ENCODE measurements at regions not wholly inside any gene's neighbourhood (a gene's known extent, or its start where the extent isn't known, plus 50 kb on each side); places are given as distances from the start of the nearest gene placed in this dataset.

DNA sequence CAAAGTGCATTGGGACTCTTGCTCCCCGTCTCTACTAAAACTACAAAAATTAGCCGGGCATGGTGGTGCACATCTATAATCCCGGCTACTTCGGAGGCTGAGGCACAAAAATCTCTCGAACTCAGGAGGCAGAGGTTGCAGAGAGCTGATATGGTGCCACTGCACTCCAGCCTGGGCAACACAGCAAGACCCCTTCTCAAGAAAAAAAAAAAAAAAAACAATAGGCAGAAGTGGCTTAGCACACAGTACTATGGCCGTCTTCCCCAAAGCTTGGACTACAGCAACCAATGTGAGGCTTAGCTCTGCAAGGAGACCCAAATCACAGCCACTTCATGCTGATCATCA lies 162.8 kb upstream of the PRDX4 start:
- dilution Hi-C loops (cut with MboI; ENCODE audit: extremely low pct_ligation_motif_present, low sequenced_read_pairs), result no loop called here
- FAIRE-seq (no peak), DNase-seq (ENCODE audit: low read depth, low spot score) (no peak)
- ChIA-PET CTCF (no interaction called here), POLR2A (no interaction called here)
- Histone ChIP-seq H3K9me3 (replicated peaks; ENCODE audit: control insufficient read depth, insufficient read depth, low read length) (no peaks in the 10 kb centered on the region), H2AFZ (ENCODE audit: low read depth, low read length) (no peak overlapping the region), H3K4me1 (ENCODE audit: control insufficient read depth, extremely low read depth, insufficient read depth, low read length) (no peaks in the 10 kb centered on the region), H3K27ac (ENCODE audit: insufficient read depth, low read depth, low read length) (no peak overlapping the region), H3K9ac (replicated peaks; ENCODE audit: extremely low read depth, insufficient read depth, low read length) (no peak overlapping the region), H3K36me3 (ENCODE audit: control insufficient read depth in 2 of 2, extremely low read depth in 1 of 2, insufficient read depth in 2 of 2, low read length in 2 of 2) (no peaks in the 10 kb centered on the region), H4K20me1 (replicated peaks; ENCODE audit: control insufficient read depth, extremely low read depth, insufficient read depth, low read length) (no peaks in the 10 kb centered on the region), H3K9me1 (replicated peaks; ENCODE audit: control insufficient read depth, extremely low read depth, insufficient read depth, low read length) (no peaks in the 10 kb centered on the region), H3K4me2 (ENCODE audit: insufficient read depth, low read length) (no peak overlapping the region), H3K4me3 (replicated peaks in 1 of 3; ENCODE audit: insufficient read depth in 1 of 3, low read depth in 1 of 3, low read length in 3 of 3) (no peak overlapping the region), H3K79me2 (ENCODE audit: control insufficient read depth, insufficient read depth, low read length) (no peaks in the 10 kb centered on the region), H3K27me3 (ENCODE audit: control insufficient read depth in 2 of 2, insufficient read depth in 2 of 2, low read length in 2 of 2) (no peaks in the 10 kb centered on the region)
- TF ChIP-seq, protein P1, sequence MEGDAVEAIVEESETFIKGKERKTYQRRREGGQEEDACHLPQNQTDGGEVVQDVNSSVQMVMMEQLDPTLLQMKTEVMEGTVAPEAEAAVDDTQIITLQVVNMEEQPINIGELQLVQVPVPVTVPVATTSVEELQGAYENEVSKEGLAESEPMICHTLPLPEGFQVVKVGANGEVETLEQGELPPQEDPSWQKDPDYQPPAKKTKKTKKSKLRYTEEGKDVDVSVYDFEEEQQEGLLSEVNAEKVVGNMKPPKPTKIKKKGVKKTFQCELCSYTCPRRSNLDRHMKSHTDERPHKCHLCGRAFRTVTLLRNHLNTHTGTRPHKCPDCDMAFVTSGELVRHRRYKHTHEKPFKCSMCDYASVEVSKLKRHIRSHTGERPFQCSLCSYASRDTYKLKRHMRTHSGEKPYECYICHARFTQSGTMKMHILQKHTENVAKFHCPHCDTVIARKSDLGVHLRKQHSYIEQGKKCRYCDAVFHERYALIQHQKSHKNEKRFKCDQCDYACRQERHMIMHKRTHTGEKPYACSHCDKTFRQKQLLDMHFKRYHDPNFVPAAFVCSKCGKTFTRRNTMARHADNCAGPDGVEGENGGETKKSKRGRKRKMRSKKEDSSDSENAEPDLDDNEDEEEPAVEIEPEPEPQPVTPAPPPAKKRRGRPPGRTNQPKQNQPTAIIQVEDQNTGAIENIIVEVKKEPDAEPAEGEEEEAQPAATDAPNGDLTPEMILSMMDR (IDR thresholded peaks at IDR 0.05; ENCODE audit: extremely low read depth in 1 of 2, insufficient read depth in 1 of 2, low read depth in 1 of 2, low read length in 2 of 2), result no peak
- TF ChIP-seq FOS (IDR thresholded peaks at IDR 0.05; ENCODE audit: borderline replicate concordance, insufficient read depth, low read length), result no peak
- no peak for TF ChIP-seq EZH2 (IDR thresholded peaks at IDR 0.05; ENCODE audit: borderline replicate concordance, low read depth, low read length, severe bottlenecking)
- TF ChIP-seq MYC (IDR thresholded peaks at IDR 0.05; ENCODE audit: low read depth, low read length), result no peak
- no peak for TF ChIP-seq POLR2A (IDR thresholded peaks at IDR 0.05; ENCODE audit: low read depth, low read length)
- no peak for TF ChIP-seq JUN (IDR thresholded peaks at IDR 0.05; ENCODE audit: borderline replicate concordance, insufficient read depth, insufficient read length, low read depth)
- TF ChIP-seq GATA2 (IDR thresholded peaks at IDR 0.05; ENCODE audit: insufficient read depth, insufficient read length, low read depth, low read length), result no peak
- no peak for TF ChIP-seq POLR2AphosphoS5 (IDR thresholded peaks at IDR 0.05; ENCODE audit: insufficient read depth, low read depth, low read length)
- TF ChIP-seq, protein P2, sequence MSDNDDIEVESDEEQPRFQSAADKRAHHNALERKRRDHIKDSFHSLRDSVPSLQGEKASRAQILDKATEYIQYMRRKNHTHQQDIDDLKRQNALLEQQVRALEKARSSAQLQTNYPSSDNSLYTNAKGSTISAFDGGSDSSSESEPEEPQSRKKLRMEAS (IDR thresholded peaks at IDR 0.05; ENCODE audit: insufficient read depth, insufficient read length), result no peak
- intact Hi-C loops (cut with micrococcal nuclease), result no loop called here
- no TSS peak for BruUV-seq (replicated peaks)

All from endothelial cell of umbilical vein (primary cell).